ENCODE measurements at regions not wholly inside any gene's neighbourhood (a gene's known extent, or its start where the extent isn't known, plus 50 kb on each side); places are given as distances from the start of the nearest gene placed in this dataset.

DNA sequence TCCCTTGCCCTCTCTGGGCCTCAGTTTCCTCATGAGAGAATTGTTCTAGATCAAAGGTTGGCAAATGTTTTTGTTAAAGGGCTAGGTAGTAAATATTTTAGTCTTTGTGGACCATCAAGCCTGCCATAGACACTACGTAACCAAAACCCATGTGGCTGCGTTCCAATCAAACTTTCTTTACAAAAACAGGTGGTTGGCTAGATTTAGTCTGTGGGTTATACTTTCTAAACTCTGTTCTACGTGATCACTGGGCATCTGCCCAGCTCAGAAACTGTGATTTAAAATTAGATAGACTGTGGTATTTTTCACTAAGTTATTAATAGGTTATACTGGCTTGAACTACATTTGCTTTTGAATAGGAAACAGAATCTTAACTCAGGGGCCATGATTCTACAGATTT is 149.8 kb upstream of the DCC start (continued):
- TF ChIP-seq PHF8 (conservative IDR thresholded peaks at IDR 0.05; ENCODE audit: low read depth, low read length) (no peak), SAP30 (IDR thresholded peaks at IDR 0.05; ENCODE audit: insufficient read depth, insufficient replicate concordance, low read length) (no peak), GTF2F1 (IDR thresholded peaks at IDR 0.05; ENCODE audit: borderline replicate concordance, low read depth, low read length) (no peak), FOSL1 (IDR thresholded peaks at IDR 0.05; ENCODE audit: insufficient read depth, low read depth, low read length) (no peak), TAF1 (IDR thresholded peaks at IDR 0.05; ENCODE audit: low read depth, low read length) (no peak)
- TF ChIP-seq, protein P1, sequence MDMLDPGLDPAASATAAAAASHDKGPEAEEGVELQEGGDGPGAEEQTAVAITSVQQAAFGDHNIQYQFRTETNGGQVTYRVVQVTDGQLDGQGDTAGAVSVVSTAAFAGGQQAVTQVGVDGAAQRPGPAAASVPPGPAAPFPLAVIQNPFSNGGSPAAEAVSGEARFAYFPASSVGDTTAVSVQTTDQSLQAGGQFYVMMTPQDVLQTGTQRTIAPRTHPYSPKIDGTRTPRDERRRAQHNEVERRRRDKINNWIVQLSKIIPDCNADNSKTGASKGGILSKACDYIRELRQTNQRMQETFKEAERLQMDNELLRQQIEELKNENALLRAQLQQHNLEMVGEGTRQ (IDR thresholded peaks at IDR 0.05; ENCODE audit: low read length) = no peak
